CD14-positive monocyte (primary cell): ENCODE measurements at regions not wholly inside any gene's neighbourhood (a gene's known extent, or its start where the extent isn't known, plus 50 kb on each side); places are given as distances from the start of the nearest gene placed in this dataset.
"Not testable (repeated sequence)": the region's sequence is repeated elsewhere in the genome, so short reads cannot be mapped to it uniquely, and the experiment has no call there.

Source experiments
- DNase-seq, 3 donors: peaks; one replicate each; pipeline ENCODE4 v3.0.0-alpha.2; 2011 to 2022
- H2AFZ ChIP-seq: 2 replicates; pipeline ENCODE4 v1.6.0; 2012; ENCODE audit warnings: mild to moderate bottlenecking, low read depth, low read length, inconsistent platforms; ENCODE audit not compliant: insufficient read depth, poor library complexity, severe bottlenecking
- H3K27ac ChIP-seq, 2 donors: 1 replicate in 1 of 2; 2 replicates in 1 of 2; pipeline ENCODE4 v1.5.1; 2012 to 2013; ENCODE audit warnings: low read length in 2 of 2, control low read depth in 1 of 2, inconsistent platforms in 1 of 2, low read depth in 1 of 2, mild to moderate bottlenecking in 1 of 2
- H3K27me3 ChIP-seq, 2 donors: one replicate each; pipeline versions ENCODE4 v1.6.0 to v1.6.1; 2011 to 2013; ENCODE audit warnings: low read length in 2 of 2; ENCODE audit not compliant: control insufficient read depth in 2 of 2, insufficient read depth in 2 of 2
- H3K36me3 ChIP-seq, 2 donors: replicated peaks in 1 of 2; 1 replicate in 1 of 2; 2 replicates in 1 of 2; pipeline versions ENCODE4 v1.5.1 to v1.6.1; 2012 to 2013; ENCODE audit warnings: low read length in 2 of 2, control low read depth in 1 of 2, inconsistent platforms in 1 of 2, mild to moderate bottlenecking in 1 of 2; ENCODE audit not compliant: insufficient read depth in 2 of 2, control insufficient read depth in 1 of 2
- H3K4me1 ChIP-seq, 2 donors: 1 replicate in 1 of 2; 2 replicates in 1 of 2; pipeline versions ENCODE4 v1.5.1 to v1.6.1; 2012 to 2013; ENCODE audit warnings: low read length in 2 of 2, control low read depth in 1 of 2, inconsistent platforms in 1 of 2, mild to moderate bottlenecking in 1 of 2, moderate library complexity in 1 of 2; ENCODE audit not compliant: insufficient read depth in 2 of 2, control insufficient read depth in 1 of 2
- H3K4me2 ChIP-seq: replicated peaks from 2 replicates; pipeline ENCODE3; 2012; ENCODE audit warnings: low read length, moderate library complexity, mild to moderate bottlenecking; ENCODE audit not compliant: poor library complexity, severe bottlenecking; ENCODE audit errors: extremely low read depth
- H3K4me3 ChIP-seq, 3 experiments: fragments of 200-600 bp in 1 of 3; sonication (generic) in 1 of 3; replicated peaks in 1 of 3; 1 replicate in 2 of 3; 2 replicates in 1 of 3; pipeline ENCODE4 v1.5.1; 2011 to 2013; ENCODE audit warnings: low read length in 3 of 3, mild to moderate bottlenecking in 3 of 3, control low read depth in 2 of 3, low read depth in 2 of 3, inconsistent platforms in 1 of 3, moderate library complexity in 1 of 3
- H3K79me2 ChIP-seq: 2 replicates; pipeline ENCODE4 v1.6.0; 2012; ENCODE audit warnings: mild to moderate bottlenecking, control low read depth, inconsistent platforms, low read length, moderate library complexity; ENCODE audit not compliant: insufficient read depth
- H3K9ac ChIP-seq: 2 replicates; pipeline ENCODE4 v1.6.0; 2017; ENCODE audit warnings: low read length, mild to moderate bottlenecking; ENCODE audit not compliant: insufficient read depth, poor library complexity, severe bottlenecking
- H3K9me3 ChIP-seq, 2 donors: replicated peaks in 1 of 2; 1 replicate in 1 of 2; 2 replicates in 1 of 2; pipeline versions ENCODE4 v1.5.1 to v1.6.1; 2012 to 2013; ENCODE audit warnings: low read length in 2 of 2, control low read depth in 1 of 2; ENCODE audit not compliant: control insufficient read depth in 1 of 2, insufficient read depth in 1 of 2
- H4K20me1 ChIP-seq: 2 replicates; pipeline ENCODE4 v1.6.0; 2012; ENCODE audit warnings: mild to moderate bottlenecking, low read length, control low read depth, moderate library complexity; ENCODE audit not compliant: insufficient read depth
- H3K27ac Mint-ChIP-seq, 7 donors: one replicate each; pipeline ENCODE4 v1.8.0; 2020; ENCODE audit warnings: mild to moderate bottlenecking in 7 of 7, mixed read lengths in 7 of 7, moderate library complexity in 6 of 7, inconsistent platforms in 2 of 7
- H3K27me3 Mint-ChIP-seq, 3 donors: one replicate each; pipeline ENCODE4 v1.8.0; 2021 to 2022; ENCODE audit warnings: low read depth in 3 of 3, mild to moderate bottlenecking in 3 of 3, mixed read lengths in 3 of 3, moderate library complexity in 3 of 3, inconsistent platforms in 1 of 3
- H3K36me3 Mint-ChIP-seq, 2 donors: one replicate each; pipeline ENCODE4 v1.8.0; 2020; ENCODE audit warnings: mixed read lengths in 2 of 2, inconsistent platforms in 1 of 2, mild to moderate bottlenecking in 1 of 2
- H3K4me1 Mint-ChIP-seq: one replicate; pipeline ENCODE4 v1.8.0; 2020; ENCODE audit warnings: mild to moderate bottlenecking, mixed read lengths
- H3K4me3 Mint-ChIP-seq, 2 donors: one replicate each; pipeline ENCODE4 v1.8.0; 2020; ENCODE audit warnings: mild to moderate bottlenecking in 2 of 2, mixed read lengths in 2 of 2, moderate library complexity in 1 of 2
- H3K9me3 Mint-ChIP-seq, 7 donors: one replicate each; pipeline ENCODE4 v1.8.0; 2020 to 2022; ENCODE audit warnings: mixed read lengths in 7 of 7, mild to moderate bottlenecking in 6 of 7, moderate library complexity in 6 of 7, inconsistent platforms in 2 of 7
- WGBS: methylation state at CpG from one replicate; pipeline ENCODE4 v1.1.5; 2013; ENCODE audit warnings: missing lambda C conversion rate; ENCODE audit not compliant: insufficient coverage; 5-methylcytosine and 5-hydroxymethylcytosine counted together
- intact Hi-C, 2 donors: fragments of 100-400 bp; cut with micrococcal nuclease; formaldehyde crosslinking; loops; one replicate each; pipeline versions ENCODE4 v1.15.0 to v1.15.1; 2023
- TF ChIP-seq, protein P1 (sequence below): fragments of 200-600 bp; IDR thresholded peaks from one replicate; pipeline ENCODE4 v1.8.0; 2022; ENCODE audit warnings: antibody characterized with exemption, mild to moderate bottlenecking

GRCh38 chr9:14992081-14992480 lies 81.9 kb upstream of the FREM1 start:
- Mint-ChIP-seq H3K4me3 (peak overlapping the region in 1 of 2 donors; percentile 86), H3K27ac (peak overlapping the region in 6 of 7 donors; percentile 31 to 82 (median 64)), H3K27me3 (peaks cover 0 to 5% (median 2%) of the 10 kb centered on the region in 3 donors), H3K36me3 (no peaks in the 10 kb centered on the region), H3K9me3 (peaks cover 5 to 16% (median 8%) of the 10 kb centered on the region in 7 donors), H3K4me1 (peaks cover 27% of the 10 kb centered on the region)
- H3K79me2 ChIP-seq: no peaks in the 10 kb centered on the region
- H3K36me3 ChIP-seq: no peaks in the 10 kb centered on the region
- WGBS: 5% methylated on average over 4 of the region's 9 CpGs
- peak overlapping the region in 2 of 3 experiments; percentile 22 to 83 for H3K4me3 ChIP-seq
- H2AFZ ChIP-seq: peak overlapping the region; percentile 93
- TF ChIP-seq, protein P1, sequence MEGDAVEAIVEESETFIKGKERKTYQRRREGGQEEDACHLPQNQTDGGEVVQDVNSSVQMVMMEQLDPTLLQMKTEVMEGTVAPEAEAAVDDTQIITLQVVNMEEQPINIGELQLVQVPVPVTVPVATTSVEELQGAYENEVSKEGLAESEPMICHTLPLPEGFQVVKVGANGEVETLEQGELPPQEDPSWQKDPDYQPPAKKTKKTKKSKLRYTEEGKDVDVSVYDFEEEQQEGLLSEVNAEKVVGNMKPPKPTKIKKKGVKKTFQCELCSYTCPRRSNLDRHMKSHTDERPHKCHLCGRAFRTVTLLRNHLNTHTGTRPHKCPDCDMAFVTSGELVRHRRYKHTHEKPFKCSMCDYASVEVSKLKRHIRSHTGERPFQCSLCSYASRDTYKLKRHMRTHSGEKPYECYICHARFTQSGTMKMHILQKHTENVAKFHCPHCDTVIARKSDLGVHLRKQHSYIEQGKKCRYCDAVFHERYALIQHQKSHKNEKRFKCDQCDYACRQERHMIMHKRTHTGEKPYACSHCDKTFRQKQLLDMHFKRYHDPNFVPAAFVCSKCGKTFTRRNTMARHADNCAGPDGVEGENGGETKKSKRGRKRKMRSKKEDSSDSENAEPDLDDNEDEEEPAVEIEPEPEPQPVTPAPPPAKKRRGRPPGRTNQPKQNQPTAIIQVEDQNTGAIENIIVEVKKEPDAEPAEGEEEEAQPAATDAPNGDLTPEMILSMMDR: no peak
- H3K4me1 ChIP-seq: peaks cover 27 to 28% of the 10 kb centered on the region in 2 donors
- H3K27me3 ChIP-seq: no peaks in the 10 kb centered on the region
- peak; percentile 32 to 59 (median 38) for DNase-seq
- no peak overlapping the region for H3K9ac ChIP-seq
- intact Hi-C loops: no loop called here
- no peaks in the 10 kb centered on the region for H3K9me3 ChIP-seq
- peak overlapping the region; percentile 89 for H3K4me2 ChIP-seq
- H4K20me1 ChIP-seq: no peaks in the 10 kb centered on the region
- H3K27ac ChIP-seq: peak overlapping the region in 1 of 2 donors; percentile 53

DNA sequence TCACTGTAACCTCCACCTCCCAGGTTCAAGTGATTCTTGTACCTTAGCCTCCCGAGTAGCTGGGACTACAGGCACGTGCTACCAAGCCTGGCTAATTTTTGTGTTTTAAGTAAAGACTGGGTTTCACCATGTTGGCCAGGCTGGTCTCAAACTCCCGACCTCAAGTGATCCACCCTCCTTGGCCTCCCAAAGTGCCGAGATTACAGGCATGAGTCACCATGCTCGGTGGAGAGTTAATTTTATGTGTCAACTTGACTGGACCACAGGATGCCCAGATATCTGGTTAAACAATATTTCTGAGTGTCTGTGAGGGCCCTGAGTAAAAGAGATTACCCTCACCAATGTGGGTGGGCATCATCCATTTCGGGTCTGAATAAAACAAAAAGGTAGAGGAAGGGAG lies 80.4 kb upstream of the FREM1 start:
- Mint-ChIP-seq H3K4me1 (peaks cover 27% of the 10 kb centered on the region), H3K9me3 (peaks cover 5 to 16% (median 8%) of the 10 kb centered on the region in 7 donors), H3K27ac (peak overlapping the region in 1 of 7 donors; percentile 0)
- H3K27ac ChIP-seq, H3K27me3 Mint-ChIP-seq, H3K27me3 ChIP-seq, H2AFZ ChIP-seq, H3K79me2 ChIP-seq, H3K36me3 Mint-ChIP-seq, H3K36me3 ChIP-seq, H4K20me1 ChIP-seq, DNase-seq, H3K9me3 ChIP-seq, intact Hi-C loops, H3K4me3 ChIP-seq, H3K4me3 Mint-ChIP-seq, H3K4me2 ChIP-seq, H3K9ac ChIP-seq: not testable (repeated sequence)
- peaks cover 27 to 28% of the 10 kb centered on the region in 2 donors for H3K4me1 ChIP-seq
- 81% methylated on average over 3 of the region's 6 CpGs for WGBS
